H1 (cell line): ENCODE measurements at regions not wholly inside any gene's neighbourhood (a gene's known extent, or its start where the extent isn't known, plus 50 kb on each side); places are given as distances from the start of the nearest gene placed in this dataset.

Source experiments
- BCL11A ChIP-seq, 2 experiments: IDR thresholded peaks; one replicate each; pipeline ENCODE4 v1.6.1; 2011; ENCODE audit warnings: low read depth in 2 of 2, low read length in 2 of 2, mild to moderate bottlenecking in 2 of 2
- CTCF ChIP-seq, 3 experiments: IDR thresholded peaks; 1 replicate in 2 of 3; 2 replicates in 1 of 3; pipeline versions ENCODE4 v1.5.1 to v1.6.1; 2011; ENCODE audit warnings: low read length in 3 of 3, mild to moderate bottlenecking in 3 of 3, inconsistent platforms in 2 of 3, low read depth in 1 of 3, moderate library complexity in 1 of 3; ENCODE audit not compliant: insufficient read depth in 1 of 3; ENCODE audit errors: control extremely low read depth in 1 of 3
- JUN ChIP-seq: IDR thresholded peaks from 2 replicates; pipeline ENCODE4 v1.6.1; 2011; ENCODE audit warnings: low read depth, mild to moderate bottlenecking, improper control_type of control experiment, low read length
- TAF7 ChIP-seq: optimal IDR thresholded peaks from 2 replicates; pipeline ENCODE3; 2011; ENCODE audit warnings: low read depth, mild to moderate bottlenecking, inconsistent platforms, low read length, moderate library complexity, borderline replicate concordance

- TF ChIP-seq CTCF (IDR thresholded peaks at IDR 0.05; ENCODE audit: control extremely low read depth in 1 of 3, insufficient read depth in 1 of 3, low read depth in 1 of 3, low read length in 3 of 3) (no peak), JUN (no peak), TAF7 (no peak), BCL11A (IDR thresholded peaks at IDR 0.05; ENCODE audit: low read depth in 2 of 2, low read length in 2 of 2) (no peak)
These were observed 434.7 kb downstream of the FOXO1 start (continued) for GRCh38 chr13:40231751-40232150.
